ENCODE measurements at regions not wholly inside any gene's neighbourhood (a gene's known extent, or its start where the extent isn't known, plus 50 kb on each side); places are given as distances from the start of the nearest gene placed in this dataset.

DNA sequence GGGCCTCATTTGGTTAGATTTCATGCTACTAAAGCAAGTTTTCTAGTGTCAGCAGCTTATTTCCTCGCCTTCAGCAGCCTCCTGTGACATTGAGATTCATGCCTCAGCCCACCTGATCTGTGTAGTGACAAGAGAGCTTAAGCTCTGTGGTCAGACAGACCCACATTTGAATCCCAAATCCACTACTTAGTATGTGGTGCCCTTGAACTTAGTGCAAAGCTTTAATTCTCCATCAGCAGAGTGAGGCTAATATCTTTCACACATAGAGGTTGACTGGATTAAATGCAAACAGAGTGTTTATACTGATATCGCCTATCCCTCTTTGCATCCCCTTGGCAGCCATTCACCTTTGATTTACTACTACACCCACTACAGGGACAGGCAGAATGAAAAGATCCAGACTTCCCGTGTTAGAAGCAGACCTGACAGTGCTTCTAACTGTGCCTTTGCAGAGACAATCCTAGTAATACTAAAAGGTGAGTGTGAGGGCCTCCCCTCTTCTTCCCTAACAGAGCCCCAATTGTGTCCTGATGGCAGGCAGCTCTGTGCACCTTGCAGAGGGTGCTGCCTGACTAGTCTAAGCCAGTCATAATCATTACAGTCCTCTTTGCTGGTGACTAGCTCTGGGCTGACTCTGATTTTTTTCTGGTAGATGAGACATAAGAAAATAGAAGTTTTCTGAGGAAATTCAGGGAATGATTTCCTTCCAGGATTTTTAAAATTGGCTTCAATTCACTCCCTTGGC is 264.0 kb downstream of the CTH start:
- no peak for ATAC-seq (ENCODE audit: low read depth in 2 of 2)
- no peaks in the 10 kb centered on the region for H3K9me3 ChIP-seq (ENCODE audit: control insufficient read depth in 2 of 2, low read length in 2 of 2)
- no peaks in the 10 kb centered on the region for H3K27me3 Mint-ChIP-seq

DNA sequence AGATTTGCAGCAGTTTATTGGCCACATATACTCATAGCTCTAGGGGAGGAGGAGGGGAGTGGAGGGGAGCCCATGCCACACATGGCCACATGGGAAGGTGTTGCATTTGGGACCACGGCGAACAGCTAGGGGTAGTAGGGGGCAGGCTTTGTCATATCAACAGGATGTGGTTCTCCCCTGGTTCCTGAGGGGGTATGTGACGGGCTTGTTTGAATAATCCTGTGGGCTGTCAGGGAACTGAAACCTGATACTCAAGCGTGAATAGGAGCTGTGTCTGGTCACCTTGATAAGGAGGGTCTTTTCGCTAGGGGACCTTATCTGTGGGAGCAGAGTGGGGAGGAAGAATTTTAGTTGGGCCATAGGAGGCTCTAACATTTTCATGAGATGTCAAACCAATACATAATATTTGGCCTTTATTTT is 264.7 kb downstream of the CTH start:
- H3K36me3 Mint-ChIP-seq: no peaks in the 10 kb centered on the region
- DNase-seq (no peak), ATAC-seq (ENCODE audit: low read depth in 2 of 2) (no peak)
- H3K9me3 ChIP-seq (ENCODE audit: control insufficient read depth in 2 of 2, low read length in 2 of 2): no peaks in the 10 kb centered on the region
- H3K36me3 ChIP-seq (ENCODE audit: control insufficient read depth, insufficient read depth, low read length): no peaks in the 10 kb centered on the region
- H3K27me3 ChIP-seq (ENCODE audit: control insufficient read depth, insufficient read depth, low read length): no peaks in the 10 kb centered on the region
- H3K4me1 ChIP-seq (ENCODE audit: control insufficient read depth, insufficient read depth, low read length, poor library complexity, severe bottlenecking): no peaks in the 10 kb centered on the region
- H3K4me3 Mint-ChIP-seq: no peak overlapping the region
- no peak overlapping the region for H3K27ac Mint-ChIP-seq
- H3K4me3 ChIP-seq (ENCODE audit: low read depth, low read length): no peak overlapping the region
- peaks cover 0 to 3% (median 0%) of the 10 kb centered on the region in 7 donors for H3K9me3 Mint-ChIP-seq
- H3K4me1 Mint-ChIP-seq: no peaks in the 10 kb centered on the region
- H3K27me3 Mint-ChIP-seq: no peaks in the 10 kb centered on the region
- no peak overlapping the region for H3K27ac ChIP-seq (ENCODE audit: insufficient read depth, low read length, poor library complexity, severe bottlenecking)

More for the DNA sequence above, 264.0 kb downstream of the CTH start:
- Histone ChIP-seq H3K27ac (ENCODE audit: insufficient read depth, low read length, poor library complexity, severe bottlenecking) (no peak overlapping the region), H3K27me3 (ENCODE audit: control insufficient read depth, insufficient read depth, low read length) (no peaks in the 10 kb centered on the region), H3K36me3 (ENCODE audit: control insufficient read depth, insufficient read depth, low read length) (no peaks in the 10 kb centered on the region), H3K4me3 (ENCODE audit: low read depth, low read length) (no peak overlapping the region), H3K4me1 (ENCODE audit: control insufficient read depth, insufficient read depth, low read length, poor library complexity, severe bottlenecking) (no peaks in the 10 kb centered on the region)
- Mint-ChIP-seq H3K4me3 (no peak overlapping the region), H3K36me3 (no peaks in the 10 kb centered on the region), H3K27ac (no peak overlapping the region), H3K4me1 (no peaks in the 10 kb centered on the region), H3K9me3 (peaks cover 0 to 3% (median 0%) of the 10 kb centered on the region in 7 donors)
- no peak for DNase-seq

DNA sequence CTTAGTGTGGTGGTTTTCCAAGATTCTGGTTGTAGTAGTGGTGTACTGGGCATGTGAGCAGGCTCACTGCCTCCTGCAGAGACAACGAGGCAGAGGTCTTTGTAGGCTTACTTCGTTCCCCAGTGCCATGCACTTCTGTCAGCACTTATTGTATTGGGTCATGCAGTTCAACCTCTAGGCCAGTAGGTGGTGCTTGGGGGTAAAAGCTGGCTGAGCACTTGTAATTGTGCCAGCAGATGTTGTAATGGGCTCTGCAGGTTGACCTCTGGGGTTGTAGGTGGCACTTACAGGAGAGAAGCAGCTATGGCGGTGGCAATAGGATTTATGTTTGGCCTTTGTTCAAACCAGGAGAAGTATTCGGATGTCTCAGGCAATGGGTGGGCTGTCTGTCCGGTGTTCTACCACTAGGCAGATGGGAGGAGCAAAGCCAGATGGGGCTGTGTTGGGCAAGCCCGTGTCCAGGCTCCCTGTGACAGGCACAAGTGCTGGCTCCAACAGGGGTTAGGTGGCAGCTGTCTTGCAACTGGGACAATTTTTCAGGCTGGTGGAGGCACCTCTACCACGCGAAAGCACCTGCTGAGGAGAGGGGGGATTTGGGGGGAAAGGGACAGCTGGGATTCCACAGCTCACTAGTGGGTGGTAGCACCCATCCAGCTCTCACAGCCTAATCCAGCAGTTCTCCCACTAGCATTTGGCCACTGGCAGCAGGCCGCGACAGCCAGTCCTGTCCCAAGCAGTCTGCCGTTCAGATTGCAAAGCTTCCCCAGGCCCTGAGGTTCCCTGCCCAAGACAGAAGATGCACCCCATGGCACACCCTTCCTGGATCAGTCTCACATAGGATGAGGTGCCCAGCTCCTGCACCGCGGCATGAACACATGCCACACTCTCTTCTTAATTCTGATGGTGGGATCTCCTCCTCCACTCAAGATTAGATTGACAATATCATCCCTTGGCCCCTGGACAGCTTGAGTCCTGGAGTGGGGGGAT is 274.5 kb downstream of the CTH start:
- Mint-ChIP-seq H3K36me3 (no peaks in the 10 kb centered on the region), H3K9me3 (peaks cover 0 to 8% (median 3%) of the 10 kb centered on the region in 7 donors), H3K27me3 (peaks cover 6% of the 10 kb centered on the region), H3K27ac (no peak overlapping the region), H3K4me1 (no peaks in the 10 kb centered on the region), H3K4me3 (no peak overlapping the region)
- Histone ChIP-seq H3K4me1 (ENCODE audit: control insufficient read depth, insufficient read depth, low read length, poor library complexity, severe bottlenecking) (no peaks in the 10 kb centered on the region), H3K27ac (ENCODE audit: insufficient read depth, low read length, poor library complexity, severe bottlenecking) (no peak overlapping the region), H3K27me3 (ENCODE audit: control insufficient read depth, insufficient read depth, low read length) (no peaks in the 10 kb centered on the region), H3K36me3 (ENCODE audit: control insufficient read depth, insufficient read depth, low read length) (no peaks in the 10 kb centered on the region), H3K4me3 (ENCODE audit: low read depth, low read length) (no peak overlapping the region), H3K9me3 (ENCODE audit: control insufficient read depth in 2 of 2, low read length in 2 of 2) (no peaks in the 10 kb centered on the region)
- DNase-seq (peak in 2 of 3 donors; percentile 20 to 55), ATAC-seq (ENCODE audit: low read depth in 2 of 2) (peak in 1 of 2 donors; percentile 53)

DNA sequence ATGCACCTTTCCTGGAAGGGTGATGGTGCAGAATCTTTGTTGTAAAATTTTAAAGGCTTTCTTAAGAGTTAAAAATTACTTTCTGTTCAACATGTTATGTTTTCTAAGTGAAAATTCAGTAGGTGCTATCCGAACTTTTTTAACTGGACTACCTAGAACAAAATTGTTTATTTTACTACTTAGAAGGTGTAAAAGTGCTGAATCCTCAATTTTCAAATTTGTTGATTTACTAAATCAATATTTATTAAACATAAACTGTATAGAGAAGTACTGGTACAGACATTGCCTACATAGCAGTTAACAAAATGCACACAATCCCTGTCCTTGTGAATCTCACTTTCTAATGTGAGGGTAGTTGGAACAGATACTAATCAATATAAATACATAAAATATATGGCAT is 277.5 kb downstream of the CTH start:
- no peaks in the 10 kb centered on the region for H3K4me1 ChIP-seq (ENCODE audit: control insufficient read depth, insufficient read depth, low read length, poor library complexity, severe bottlenecking)
- DNase-seq: no peak
- no peak overlapping the region for H3K27ac ChIP-seq (ENCODE audit: insufficient read depth, low read length, poor library complexity, severe bottlenecking)
- H3K4me3 ChIP-seq (ENCODE audit: low read depth, low read length): no peak overlapping the region
- no peaks in the 10 kb centered on the region for H3K9me3 ChIP-seq (ENCODE audit: control insufficient read depth in 2 of 2, low read length in 2 of 2)
- Mint-ChIP-seq H3K36me3 (no peaks in the 10 kb centered on the region), H3K4me3 (no peak overlapping the region), H3K27ac (no peak overlapping the region), H3K9me3 (peaks cover 0 to 4% (median 0%) of the 10 kb centered on the region in 7 donors), H3K27me3 (peaks cover 10% of the 10 kb centered on the region), H3K4me1 (no peaks in the 10 kb centered on the region)
- ATAC-seq (ENCODE audit: low read depth in 2 of 2): no peak
- H3K36me3 ChIP-seq (ENCODE audit: control insufficient read depth, insufficient read depth, low read length): no peaks in the 10 kb centered on the region
- H3K27me3 ChIP-seq (ENCODE audit: control insufficient read depth, insufficient read depth, low read length): peaks cover 2% of the 10 kb centered on the region

DNA sequence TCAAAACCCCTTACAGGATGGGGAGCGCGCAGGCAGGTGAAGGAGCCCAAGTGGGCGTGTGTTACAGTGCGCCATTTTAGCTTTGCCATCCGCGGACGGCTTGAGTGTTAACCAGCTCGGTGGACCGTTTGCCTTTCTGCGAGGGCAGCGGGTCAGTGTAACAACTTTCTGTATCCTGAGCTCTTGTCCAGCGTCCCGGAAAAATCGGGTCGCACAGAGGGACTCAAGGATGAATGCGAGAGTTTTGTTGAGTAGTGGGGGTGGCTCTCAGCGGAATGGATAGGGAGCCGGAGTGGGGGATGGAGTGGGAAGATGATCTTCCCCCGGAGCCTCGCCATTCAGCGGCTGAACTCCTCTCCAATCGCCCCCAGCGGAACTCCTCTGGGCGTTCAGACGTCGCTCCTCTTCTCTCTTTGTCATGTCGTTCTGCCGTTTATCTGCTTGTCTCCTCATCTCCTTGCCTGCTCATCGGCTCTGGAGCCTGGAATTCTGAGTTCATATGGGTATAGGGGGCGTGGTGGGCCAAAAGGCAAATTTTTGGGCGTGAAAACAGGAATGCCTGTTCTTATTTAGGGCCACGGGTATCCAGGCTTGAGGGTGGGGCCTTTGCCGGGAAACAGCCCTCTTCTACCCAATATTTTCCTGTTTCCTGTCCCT is 295.4 kb downstream of the CTH start:
- no peak overlapping the region for H3K4me3 ChIP-seq (ENCODE audit: low read depth, low read length)
- Mint-ChIP-seq H3K36me3 (no peaks in the 10 kb centered on the region), H3K4me1 (no peaks in the 10 kb centered on the region), H3K27me3 (no peaks in the 10 kb centered on the region), H3K27ac (no peak overlapping the region), H3K4me3 (no peak overlapping the region), H3K9me3 (peaks cover 0 to 14% (median 4%) of the 10 kb centered on the region in 7 donors)
- no peaks in the 10 kb centered on the region for H3K36me3 ChIP-seq (ENCODE audit: control insufficient read depth, insufficient read depth, low read length)
- DNase-seq (no peak), ATAC-seq (ENCODE audit: low read depth in 2 of 2) (no peak)
- peaks cover 0 to 8% of the 10 kb centered on the region in 2 experiments for H3K9me3 ChIP-seq (ENCODE audit: control insufficient read depth in 2 of 2, low read length in 2 of 2)
- H3K27me3 ChIP-seq (ENCODE audit: control insufficient read depth, insufficient read depth, low read length): no peaks in the 10 kb centered on the region
- H3K27ac ChIP-seq (ENCODE audit: insufficient read depth, low read length, poor library complexity, severe bottlenecking): no peak overlapping the region
- no peaks in the 10 kb centered on the region for H3K4me1 ChIP-seq (ENCODE audit: control insufficient read depth, insufficient read depth, low read length, poor library complexity, severe bottlenecking)

DNA sequence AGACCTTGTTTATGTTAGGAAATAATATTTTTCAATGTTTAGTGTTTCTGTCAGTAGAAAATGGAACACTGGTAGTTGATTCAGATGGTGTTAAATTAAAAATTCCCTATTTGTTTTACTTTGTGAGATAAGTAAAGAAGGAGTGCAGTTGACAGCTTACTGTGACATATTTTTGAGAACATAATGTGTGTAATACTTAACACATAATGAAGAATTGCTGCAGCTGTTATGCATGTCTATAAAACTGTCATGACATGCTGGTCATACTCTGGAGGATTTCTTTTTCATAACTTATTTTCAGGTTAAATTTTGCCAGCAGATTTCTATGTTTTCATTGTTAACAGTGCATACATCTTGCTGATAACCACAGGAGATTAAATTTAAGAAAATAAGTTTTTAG is 296.1 kb downstream of the CTH start:
- Histone ChIP-seq H3K27ac (ENCODE audit: insufficient read depth, low read length, poor library complexity, severe bottlenecking) (no peak overlapping the region), H3K36me3 (ENCODE audit: control insufficient read depth, insufficient read depth, low read length) (no peaks in the 10 kb centered on the region), H3K9me3 (ENCODE audit: control insufficient read depth in 2 of 2, low read length in 2 of 2) (peaks cover 0 to 8% of the 10 kb centered on the region in 2 experiments), H3K4me1 (ENCODE audit: control insufficient read depth, insufficient read depth, low read length, poor library complexity, severe bottlenecking) (no peaks in the 10 kb centered on the region), H3K27me3 (ENCODE audit: control insufficient read depth, insufficient read depth, low read length) (no peaks in the 10 kb centered on the region), H3K4me3 (ENCODE audit: low read depth, low read length) (no peak overlapping the region)
- no peak overlapping the region for H3K4me3 Mint-ChIP-seq
- H3K27ac Mint-ChIP-seq: no peak overlapping the region
- ATAC-seq (ENCODE audit: low read depth in 2 of 2) (no peak), DNase-seq (no peak)
- H3K4me1 Mint-ChIP-seq: no peaks in the 10 kb centered on the region
- peaks cover 0 to 19% (median 4%) of the 10 kb centered on the region in 7 donors for H3K9me3 Mint-ChIP-seq
- no peaks in the 10 kb centered on the region for H3K36me3 Mint-ChIP-seq
- no peaks in the 10 kb centered on the region for H3K27me3 Mint-ChIP-seq

DNA sequence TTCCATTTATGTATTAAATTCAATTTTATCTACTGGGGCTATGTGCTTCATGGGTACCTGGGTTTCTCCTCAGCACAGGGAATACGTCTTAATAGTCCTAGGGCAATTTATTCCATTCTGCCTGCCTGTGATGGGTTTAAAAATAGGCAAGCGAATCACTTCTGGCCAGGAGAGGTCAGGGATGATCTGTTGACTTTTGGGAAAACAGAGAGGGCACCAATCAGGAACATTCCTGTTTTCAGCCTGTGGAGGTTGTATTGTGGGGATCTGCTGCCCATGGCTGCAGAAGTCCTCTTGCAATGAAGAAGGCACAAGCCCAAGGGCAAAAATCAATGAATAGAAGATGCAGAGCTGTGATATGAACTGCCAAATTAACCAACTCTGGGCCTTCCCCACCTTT is 303.1 kb downstream of the CTH start:
- Histone ChIP-seq H3K27ac (ENCODE audit: insufficient read depth, low read length, poor library complexity, severe bottlenecking) (no peak overlapping the region), H3K27me3 (ENCODE audit: control insufficient read depth, insufficient read depth, low read length) (no peaks in the 10 kb centered on the region), H3K4me1 (ENCODE audit: control insufficient read depth, insufficient read depth, low read length, poor library complexity, severe bottlenecking) (no peaks in the 10 kb centered on the region), H3K36me3 (ENCODE audit: control insufficient read depth, insufficient read depth, low read length) (no peaks in the 10 kb centered on the region), H3K4me3 (ENCODE audit: low read depth, low read length) (no peak overlapping the region), H3K9me3 (ENCODE audit: control insufficient read depth in 2 of 2, low read length in 2 of 2) (no peaks in the 10 kb centered on the region)
- no peak overlapping the region for H3K4me3 Mint-ChIP-seq
- H3K27ac Mint-ChIP-seq: no peak overlapping the region
- DNase-seq (no peak), ATAC-seq (ENCODE audit: low read depth in 2 of 2) (no peak)
- no peaks in the 10 kb centered on the region for H3K27me3 Mint-ChIP-seq
- H3K9me3 Mint-ChIP-seq: peaks cover 0 to 11% (median 3%) of the 10 kb centered on the region in 7 donors
- no peaks in the 10 kb centered on the region for H3K36me3 Mint-ChIP-seq
- H3K4me1 Mint-ChIP-seq: no peaks in the 10 kb centered on the region

All from CD4-positive, CD25-positive, alpha-beta regulatory T cell (primary cell).